K562 (cell line): ENCODE measurements at regions not wholly inside any gene's neighbourhood (a gene's known extent, or its start where the extent isn't known, plus 50 kb on each side); places are given as distances from the start of the nearest gene placed in this dataset.

Experiments used
- ATAC-seq: fragments of 200-7000 bp; cut with Tn5 transposase; 3 replicates; pipeline ENCODE4 v1.9.1; 2020; ENCODE audit warnings: moderate library complexity
- BruUV-seq: library from RNA; stranded (reverse); fragments of 400-500 nt; replicated peaks from 2 replicates; lab custom pipeline; 2021; lab: Mats Ljungman, UMichigan
- CTCF ChIA-PET: fragments of 300-600 bp; formaldehyde crosslinking; extraction: SDS; loops from one replicate; lab custom pipeline; 2021; ENCODE audit warnings: low intra/inter-chr PET ratio; lab: Yijun Ruan, JAX
- POLR2A ChIA-PET: fragments of 300-600, 350-650 bp; sonication (Branson Sonifier 250); formaldehyde crosslinking; extraction: SDS; loops from one replicate; lab custom pipeline; 2021; ENCODE audit warnings: antibody characterized with exemption, inconsistent platforms; lab: Yijun Ruan, JAX
- DNase-seq, 4 experiments: peaks; one replicate each; pipeline versions ENCODE4 v3.0.0 to v3.0.0-alpha.2; 2011 to 2018; ENCODE audit warnings: low spot score in 3 of 4, mixed read lengths in 3 of 4; ENCODE audit errors: extremely low read depth in 1 of 4
- FAIRE-seq: peaks from 2 replicates; lab custom pipeline; 2011; peaks lifted over from hg19 to GRCh38; lab: Jason Lieb, UNC
- H2AFZ ChIP-seq: 2 replicates; pipeline ENCODE4 v1.6.0; 2011; ENCODE audit warnings: low read depth, low read length, control low read depth, inconsistent platforms
- H3K27ac ChIP-seq: fragments of 200-600 bp; 3 replicates; pipeline ENCODE4 v1.8.0; 2011; ENCODE audit warnings: low read depth, mild to moderate bottlenecking, control low read depth, inconsistent platforms, low read length, moderate library complexity, mixed read lengths; ENCODE audit errors: extremely low read depth
- H3K27me3 ChIP-seq, 2 experiments: fragments of 300-600 bp in 1 of 2; 2 replicates in 1 of 2; 3 replicates in 1 of 2; pipeline versions ENCODE4 v1.6.0 to v1.8.0; 2011; ENCODE audit warnings: inconsistent platforms in 2 of 2, low read length in 2 of 2, mild to moderate bottlenecking in 1 of 2, mixed read lengths in 1 of 2, moderate library complexity in 1 of 2; ENCODE audit not compliant: control insufficient read depth in 2 of 2, insufficient read depth in 2 of 2
- H3K36me3 ChIP-seq: fragments of 300-600 bp; 3 replicates; pipeline ENCODE4 v1.8.0; 2011; ENCODE audit warnings: mild to moderate bottlenecking, low read length, inconsistent platforms; ENCODE audit not compliant: control insufficient read depth, insufficient read depth
- H3K4me1 ChIP-seq, 2 experiments: fragments of 200-600 bp in 1 of 2; replicated peaks in 1 of 2; 2 replicates in 1 of 2; 3 replicates in 1 of 2; pipeline versions ENCODE4 v1.5.1 to v1.8.0; 2011; ENCODE audit warnings: inconsistent platforms in 2 of 2, low read length in 2 of 2, mild to moderate bottlenecking in 1 of 2, mixed read lengths in 1 of 2, moderate library complexity in 1 of 2; ENCODE audit not compliant: control insufficient read depth in 2 of 2, insufficient read depth in 2 of 2
- H3K4me2 ChIP-seq: 2 replicates; pipeline ENCODE4 v1.6.1; 2011; ENCODE audit warnings: low read length, control low read depth, inconsistent platforms, mixed read lengths; ENCODE audit not compliant: insufficient read depth
- H3K4me3 ChIP-seq: fragments of 200-600 bp; sonication (generic), shearing (Covaris generic); 2 replicates; pipeline ENCODE4 v1.5.1; 2016; ENCODE audit warnings: control low read depth, inconsistent platforms
- H3K79me2 ChIP-seq: fragments of 200-600 bp; 3 replicates; pipeline ENCODE4 v1.8.0; 2011; ENCODE audit warnings: low read length, inconsistent platforms; ENCODE audit not compliant: control insufficient read depth, insufficient read depth
- H3K9ac ChIP-seq, 2 experiments: 2 replicates each; pipeline versions ENCODE4 v1.6.0 to v1.6.1; 2011; ENCODE audit warnings: low read depth in 2 of 2, low read length in 2 of 2, control low read depth in 1 of 2, inconsistent platforms in 1 of 2, mild to moderate bottlenecking in 1 of 2, mixed read lengths in 1 of 2; ENCODE audit not compliant: insufficient read depth in 1 of 2
- H3K9me1 ChIP-seq: one replicate; pipeline ENCODE4 v1.6.0; 2011; ENCODE audit warnings: inconsistent platforms, mild to moderate bottlenecking, low read length, moderate library complexity; ENCODE audit not compliant: control insufficient read depth, insufficient read depth
- H3K9me3 ChIP-seq: replicated peaks from 2 replicates; pipeline ENCODE4 v1.5.1; 2011; ENCODE audit warnings: low read depth, low read length, inconsistent platforms; ENCODE audit not compliant: control insufficient read depth, insufficient read depth
- H4K20me1 ChIP-seq: replicated peaks from 2 replicates; pipeline ENCODE4 v1.6.1; 2011; ENCODE audit warnings: low read length, inconsistent platforms, mixed read lengths; ENCODE audit not compliant: control insufficient read depth, insufficient read depth
- ELF2 ChIP-seq: fragments of 250-450 bp; sonication (Bioruptor Pico); IDR thresholded peaks from 2 replicates; pipeline ENCODE4 v1.5.0; 2021; ENCODE audit warnings: mild to moderate bottlenecking
- ETS2 ChIP-seq: IDR thresholded peaks from 2 replicates; pipeline ENCODE4 v1.6.1; 2016; ENCODE audit warnings: borderline replicate concordance, missing genetic modification characterization, mild to moderate bottlenecking, moderate library complexity, missing compliant biosample characterization; ENCODE audit not compliant: poor library complexity, severe bottlenecking
- ETV5 ChIP-seq: sonication (generic); formaldehyde crosslinking; IDR thresholded peaks from 2 replicates; pipeline ENCODE4 v1.4.0; 2020; ENCODE audit warnings: low read depth, mild to moderate bottlenecking, missing genetic modification reagents
- KLF10 ChIP-seq: fragments of 250-450 bp; sonication (Bioruptor Pico); IDR thresholded peaks from 2 replicates; pipeline ENCODE4 v1.6.1; 2021; ENCODE audit warnings: matching md5 sums
- NCOA6 ChIP-seq: fragments of 450-650 bp; IDR thresholded peaks from 2 replicates; pipeline ENCODE4 v1.6.1; 2017; ENCODE audit warnings: mild to moderate bottlenecking
- RBM14 ChIP-seq: fragments of 200-400 bp; formaldehyde crosslinking; IDR thresholded peaks from 2 replicates; pipeline ENCODE4 v1.6.1; 2018; ENCODE audit warnings: low read depth, mild to moderate bottlenecking, low read length, moderate library complexity, borderline replicate concordance; ENCODE audit not compliant: insufficient read depth
- SLC30A9 ChIP-seq: fragments of 250-450 bp; sonication (Bioruptor Pico); IDR thresholded peaks from 2 replicates; pipeline ENCODE4 v1.8.0; 2022; ENCODE audit warnings: mild to moderate bottlenecking, moderate library complexity
- SRSF9 ChIP-seq: fragments of 200-400 bp; formaldehyde crosslinking; IDR thresholded peaks from 2 replicates; pipeline ENCODE4 v1.6.1; 2017; ENCODE audit warnings: low read depth, low read length, borderline replicate concordance
- THRAP3 ChIP-seq: fragments of 450-650 bp; IDR thresholded peaks from 2 replicates; pipeline ENCODE4 v1.6.1; 2016; ENCODE audit warnings: mild to moderate bottlenecking, inconsistent platforms, borderline replicate concordance
- XRCC5 ChIP-seq: fragments of 200-400 bp; formaldehyde crosslinking; IDR thresholded peaks from 2 replicates; pipeline ENCODE4 v1.6.1; 2017; ENCODE audit warnings: low read depth, mild to moderate bottlenecking, low read length
- YBX1 ChIP-seq: fragments of 450-650 bp; IDR thresholded peaks from 2 replicates; pipeline ENCODE4 v1.7.1; 2016; ENCODE audit warnings: mild to moderate bottlenecking
- WGBS: fragments of 100-300 bp; shearing (Covaris generic); methylation state at CpG from one replicate; pipeline ENCODE4 v1.1.6; 2016; ENCODE audit warnings: low coverage, mixed read lengths; ENCODE audit not compliant: insufficient coverage; ENCODE audit errors: missing lambda C conversion rate; 5-methylcytosine and 5-hydroxymethylcytosine counted together
- in situ Hi-C: fragments of 300-500 bp; cut with MboI; formaldehyde crosslinking; loops from 4 replicates; pipeline ENCODE4 v1.15.0; 2018; ENCODE audit warnings: inconsistent platforms, mixed read lengths
- intact Hi-C: fragments of 100-400 bp; cut with micrococcal nuclease; formaldehyde crosslinking; loops from 2 replicates; pipeline ENCODE4 v1.14.2; 2022
- TF ChIP-seq, protein P1 (sequence below), 3 experiments: fragments of 200-800 bp in 1 of 3; fragments of 250-450 bp in 1 of 3; fragments of 450-650 bp in 1 of 3; sonication (Bioruptor Pico) in 1 of 3; sonication (Bioruptor generic) in 1 of 3; formaldehyde crosslinking in 1 of 3; IDR thresholded peaks; 2 replicates each; pipeline versions ENCODE4 v1.6.1 to v1.8.0; 2016 to 2022; ENCODE audit warnings: mild to moderate bottlenecking in 2 of 3, missing genetic modification characterization in 2 of 3, missing compliant biosample characterization in 1 of 3, moderate library complexity in 1 of 3
- TF ChIP-seq, protein P2 (sequence below): conservative IDR thresholded peaks from 2 replicates; pipeline ENCODE4 v1.6.1; 2011; ENCODE audit warnings: low read depth, mild to moderate bottlenecking, low read length; ENCODE audit not compliant: control insufficient read depth
- TF ChIP-seq, protein P3 (sequence below): IDR thresholded peaks from 3 replicates; pipeline ENCODE4 v1.6.1; 2011; ENCODE audit warnings: borderline replicate concordance, mild to moderate bottlenecking, moderate library complexity; ENCODE audit not compliant: insufficient read length; ENCODE audit errors: extremely low read depth

DNA sequence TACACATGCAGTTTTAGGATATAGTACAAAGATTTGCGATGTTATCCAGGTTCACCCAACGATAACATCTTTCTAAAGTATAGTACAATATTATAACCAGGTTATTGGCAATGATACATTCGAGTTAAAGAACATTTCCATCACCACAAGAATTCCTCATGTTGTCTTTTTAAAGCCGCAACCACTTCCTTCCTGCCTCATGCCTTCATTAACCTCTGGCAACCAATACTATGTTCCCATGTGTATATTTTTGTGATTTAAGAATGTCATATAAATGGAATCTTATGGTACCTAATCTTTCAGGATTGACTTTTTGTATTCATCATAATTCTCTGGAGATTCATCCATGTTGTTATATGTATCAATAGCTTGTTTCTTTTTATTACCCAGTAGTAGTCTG lies 1183.2 kb downstream of the CDH11 start:
- TF ChIP-seq ETV5 (CRISPR knock-in tag): no peak
- no peak for TF ChIP-seq XRCC5
- no peak for TF ChIP-seq ELF2 (CRISPR knock-in tag)
- TF ChIP-seq, protein P1, sequence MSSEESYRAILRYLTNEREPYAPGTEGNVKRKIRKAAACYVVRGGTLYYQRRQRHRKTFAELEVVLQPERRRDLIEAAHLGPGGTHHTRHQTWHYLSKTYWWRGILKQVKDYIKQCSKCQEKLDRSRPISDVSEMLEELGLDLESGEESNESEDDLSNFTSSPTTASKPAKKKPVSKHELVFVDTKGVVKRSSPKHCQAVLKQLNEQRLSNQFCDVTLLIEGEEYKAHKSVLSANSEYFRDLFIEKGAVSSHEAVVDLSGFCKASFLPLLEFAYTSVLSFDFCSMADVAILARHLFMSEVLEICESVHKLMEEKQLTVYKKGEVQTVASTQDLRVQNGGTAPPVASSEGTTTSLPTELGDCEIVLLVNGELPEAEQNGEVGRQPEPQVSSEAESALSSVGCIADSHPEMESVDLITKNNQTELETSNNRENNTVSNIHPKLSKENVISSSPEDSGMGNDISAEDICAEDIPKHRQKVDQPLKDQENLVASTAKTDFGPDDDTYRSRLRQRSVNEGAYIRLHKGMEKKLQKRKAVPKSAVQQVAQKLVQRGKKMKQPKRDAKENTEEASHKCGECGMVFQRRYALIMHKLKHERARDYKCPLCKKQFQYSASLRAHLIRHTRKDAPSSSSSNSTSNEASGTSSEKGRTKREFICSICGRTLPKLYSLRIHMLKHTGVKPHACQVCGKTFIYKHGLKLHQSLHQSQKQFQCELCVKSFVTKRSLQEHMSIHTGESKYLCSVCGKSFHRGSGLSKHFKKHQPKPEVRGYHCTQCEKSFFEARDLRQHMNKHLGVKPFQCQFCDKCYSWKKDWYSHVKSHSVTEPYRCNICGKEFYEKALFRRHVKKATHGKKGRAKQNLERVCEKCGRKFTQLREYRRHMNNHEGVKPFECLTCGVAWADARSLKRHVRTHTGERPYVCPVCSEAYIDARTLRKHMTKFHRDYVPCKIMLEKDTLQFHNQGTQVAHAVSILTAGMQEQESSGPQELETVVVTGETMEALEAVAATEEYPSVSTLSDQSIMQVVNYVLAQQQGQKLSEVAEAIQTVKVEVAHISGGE (CRISPR knock-in tag; IDR thresholded peaks at IDR 0.05): no peak
- no peak for TF ChIP-seq SRSF9
- no peak for TF ChIP-seq THRAP3
- TF ChIP-seq, protein P2, sequence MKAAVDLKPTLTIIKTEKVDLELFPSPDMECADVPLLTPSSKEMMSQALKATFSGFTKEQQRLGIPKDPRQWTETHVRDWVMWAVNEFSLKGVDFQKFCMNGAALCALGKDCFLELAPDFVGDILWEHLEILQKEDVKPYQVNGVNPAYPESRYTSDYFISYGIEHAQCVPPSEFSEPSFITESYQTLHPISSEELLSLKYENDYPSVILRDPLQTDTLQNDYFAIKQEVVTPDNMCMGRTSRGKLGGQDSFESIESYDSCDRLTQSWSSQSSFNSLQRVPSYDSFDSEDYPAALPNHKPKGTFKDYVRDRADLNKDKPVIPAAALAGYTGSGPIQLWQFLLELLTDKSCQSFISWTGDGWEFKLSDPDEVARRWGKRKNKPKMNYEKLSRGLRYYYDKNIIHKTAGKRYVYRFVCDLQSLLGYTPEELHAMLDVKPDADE: no peak
- no peak for TF ChIP-seq NCOA6
- TF ChIP-seq RBM14: no peak
- no peak for TF ChIP-seq SLC30A9 (CRISPR knock-in tag)
- no peak for TF ChIP-seq ETS2 (tag)
- TF ChIP-seq YBX1: no peak
- no peak for TF ChIP-seq KLF10
- TF ChIP-seq, protein P3, sequence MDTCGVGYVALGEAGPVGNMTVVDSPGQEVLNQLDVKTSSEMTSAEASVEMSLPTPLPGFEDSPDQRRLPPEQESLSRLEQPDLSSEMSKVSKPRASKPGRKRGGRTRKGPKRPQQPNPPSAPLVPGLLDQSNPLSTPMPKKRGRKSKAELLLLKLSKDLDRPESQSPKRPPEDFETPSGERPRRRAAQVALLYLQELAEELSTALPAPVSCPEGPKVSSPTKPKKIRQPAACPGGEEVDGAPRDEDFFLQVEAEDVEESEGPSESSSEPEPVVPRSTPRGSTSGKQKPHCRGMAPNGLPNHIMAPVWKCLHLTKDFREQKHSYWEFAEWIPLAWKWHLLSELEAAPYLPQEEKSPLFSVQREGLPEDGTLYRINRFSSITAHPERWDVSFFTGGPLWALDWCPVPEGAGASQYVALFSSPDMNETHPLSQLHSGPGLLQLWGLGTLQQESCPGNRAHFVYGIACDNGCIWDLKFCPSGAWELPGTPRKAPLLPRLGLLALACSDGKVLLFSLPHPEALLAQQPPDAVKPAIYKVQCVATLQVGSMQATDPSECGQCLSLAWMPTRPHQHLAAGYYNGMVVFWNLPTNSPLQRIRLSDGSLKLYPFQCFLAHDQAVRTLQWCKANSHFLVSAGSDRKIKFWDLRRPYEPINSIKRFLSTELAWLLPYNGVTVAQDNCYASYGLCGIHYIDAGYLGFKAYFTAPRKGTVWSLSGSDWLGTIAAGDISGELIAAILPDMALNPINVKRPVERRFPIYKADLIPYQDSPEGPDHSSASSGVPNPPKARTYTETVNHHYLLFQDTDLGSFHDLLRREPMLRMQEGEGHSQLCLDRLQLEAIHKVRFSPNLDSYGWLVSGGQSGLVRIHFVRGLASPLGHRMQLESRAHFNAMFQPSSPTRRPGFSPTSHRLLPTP: no peak
- in situ Hi-C loops: no loop called here
- Histone ChIP-seq H3K27ac (no peak overlapping the region), H4K20me1 (no peaks in the 10 kb centered on the region), H3K9ac (no peak overlapping the region), H3K36me3 (no peaks in the 10 kb centered on the region), H3K4me3 (no peak overlapping the region), H2AFZ (no peak overlapping the region), H3K79me2 (no peaks in the 10 kb centered on the region), H3K4me1 (no peaks in the 10 kb centered on the region), H3K9me3 (no peaks in the 10 kb centered on the region), H3K9me1 (no peaks in the 10 kb centered on the region), H3K4me2 (no peak overlapping the region), H3K27me3 (no peaks in the 10 kb centered on the region)
- CTCF ChIA-PET: no interaction called here
- 0% methylated on average over 4 of the region's 4 CpGs for WGBS
- BruUV-seq: no TSS peak
- DNase-seq: no peak
- POLR2A ChIA-PET: no interaction called here
- no peak for FAIRE-seq
- ATAC-seq: no peak
- intact Hi-C loops: no loop called here
